GM23338 (cell line): ENCODE measurements at regions not wholly inside any gene's neighbourhood (a gene's known extent, or its start where the extent isn't known, plus 50 kb on each side); places are given as distances from the start of the nearest gene placed in this dataset.

Source experiments
- ATAC-seq: fragments of 200-7000 bp; cut with Tn5 transposase; 3 replicates; pipeline ENCODE4 v1.9.1; 2020
- DNase-seq: peaks from one replicate; pipeline ENCODE4 v3.0.0-alpha.2; 2015; ENCODE audit warnings: low spot score
- H2AFZ ChIP-seq: fragments of 200-600 bp; sonication (generic); 2 replicates; pipeline ENCODE4 v1.8.0; 2016; ENCODE audit warnings: antibody characterized with exemption, mild to moderate bottlenecking, moderate library complexity
- H3F3A ChIP-seq: fragments of 200-600 bp; sonication (generic); replicated peaks from 2 replicates; pipeline ENCODE4 v1.8.0; 2017; ENCODE audit warnings: antibody characterized with exemption, mixed run types, low read depth
- H3K27ac ChIP-seq: fragments of 200-600 bp; sonication (generic); 2 replicates; pipeline ENCODE4 v1.6.1; 2016; ENCODE audit warnings: low read depth
- H3K27me3 ChIP-seq: fragments of 200-600 bp; sonication (generic); 2 replicates; pipeline ENCODE4 v1.8.0; 2016; ENCODE audit warnings: mild to moderate bottlenecking, mixed run types, moderate library complexity; ENCODE audit not compliant: insufficient read depth
- H3K36me3 ChIP-seq: fragments of 200-600 bp; sonication (generic); 2 replicates; pipeline ENCODE4 v1.8.0; 2016; ENCODE audit warnings: mild to moderate bottlenecking; ENCODE audit not compliant: insufficient read depth
- H3K4me1 ChIP-seq: fragments of 200-600 bp; sonication (generic); 2 replicates; pipeline ENCODE4 v1.8.0; 2016; ENCODE audit warnings: mild to moderate bottlenecking, moderate library complexity; ENCODE audit not compliant: insufficient read depth
- H3K4me2 ChIP-seq: fragments of 200-600 bp; sonication (generic); 2 replicates; pipeline ENCODE4 v1.7.1; 2017; ENCODE audit warnings: mixed run types
- H3K4me3 ChIP-seq: fragments of 200-600 bp; sonication (generic); 2 replicates; pipeline ENCODE4 v1.6.1; 2016; ENCODE audit warnings: mixed run types
- H3K79me2 ChIP-seq: fragments of 200-600 bp; sonication (generic); replicated peaks from 2 replicates; pipeline ENCODE4 v1.8.0; 2017; ENCODE audit warnings: mild to moderate bottlenecking; ENCODE audit not compliant: insufficient read depth
- H3K9me2 ChIP-seq: fragments of 200-600 bp; sonication (generic); 2 replicates; pipeline ENCODE4 v1.8.0; 2017; ENCODE audit not compliant: insufficient read depth
- H4K20me1 ChIP-seq: fragments of 200-600 bp; sonication (generic); replicated peaks from 2 replicates; pipeline ENCODE4 v1.8.0; 2017; ENCODE audit warnings: mild to moderate bottlenecking; ENCODE audit not compliant: insufficient read depth
- H3K27ac Mint-ChIP-seq: 2 replicates; pipeline ENCODE4 v1.8.0; 2020; ENCODE audit warnings: inconsistent platforms, mild to moderate bottlenecking, moderate library complexity, mixed read lengths
- H3K27me3 Mint-ChIP-seq: 3 replicates; pipeline ENCODE4 v1.8.0; 2022; ENCODE audit warnings: low read depth, mild to moderate bottlenecking, moderate library complexity, mixed read lengths, inconsistent platforms; ENCODE audit not compliant: insufficient read depth, poor library complexity
- H3K36me3 Mint-ChIP-seq: 3 replicates; pipeline ENCODE4 v1.8.0; 2021; ENCODE audit warnings: low read depth, mild to moderate bottlenecking, inconsistent platforms, moderate library complexity, mixed read lengths
- H3K4me1 Mint-ChIP-seq: 3 replicates; pipeline ENCODE4 v1.8.0; 2020; ENCODE audit warnings: mild to moderate bottlenecking, inconsistent platforms, mixed read lengths
- H3K4me3 Mint-ChIP-seq: 3 replicates; pipeline ENCODE4 v1.8.0; 2021; ENCODE audit warnings: moderate library complexity, mild to moderate bottlenecking, inconsistent platforms, mixed read lengths
- H3K9me3 Mint-ChIP-seq: 3 replicates; pipeline ENCODE4 v1.8.0; 2020; ENCODE audit warnings: moderate library complexity, mild to moderate bottlenecking, inconsistent platforms, mixed read lengths
- CTCF ChIP-seq, 2 experiments: fragments of 200-600 bp in 1 of 2; sonication (generic) in 1 of 2; conservative IDR thresholded peaks; 2 replicates each; pipeline versions ENCODE4 v1.5.1 to v1.6.1; 2016 to 2017; ENCODE audit warnings: antibody characterized with exemption in 2 of 2, low read depth in 2 of 2, mild to moderate bottlenecking in 2 of 2, moderate library complexity in 1 of 2
- ETS1 ChIP-seq: IDR thresholded peaks from 2 replicates; pipeline ENCODE4 v1.6.1; 2016; ENCODE audit warnings: antibody characterized with exemption
- EZH2 ChIP-seq: fragments of 200-600 bp; sonication (generic); IDR thresholded peaks from one replicate; pipeline ENCODE4 v1.8.0; 2017; ENCODE audit warnings: antibody characterized with exemption, mild to moderate bottlenecking, low read depth; ENCODE audit not compliant: unreplicated experiment
- ZNF462 ChIP-seq: fragments of 250-450 bp; sonication (Bioruptor Pico); IDR thresholded peaks from 2 replicates; pipeline ENCODE4 v1.5.0; 2020; ENCODE audit warnings: mild to moderate bottlenecking, moderate library complexity

- no peaks in the 10 kb centered on the region for H3K36me3 ChIP-seq
- Mint-ChIP-seq H3K9me3 (no peaks in the 10 kb centered on the region; the same call in 1 of the 3 replicates), H3K36me3 (no peaks in the 10 kb centered on the region), H3K4me1 (no peaks in the 10 kb centered on the region), H3K4me3 (no peak overlapping the region), H3K27me3 (no peaks in the 10 kb centered on the region), H3K27ac (no peak overlapping the region)
- H3F3A ChIP-seq = no peaks in the 10 kb centered on the region
- TF ChIP-seq ETS1 = no peak
- no peak for TF ChIP-seq CTCF (conservative IDR thresholded peaks at IDR 0.05; ENCODE audit: low read depth in 2 of 2)
- TF ChIP-seq EZH2 = no peak
- no peak for TF ChIP-seq ZNF462 (CRISPR knock-in tag)
- no peak overlapping the region for H3K4me2 ChIP-seq
- ATAC-seq (no peak), DNase-seq (no peak)
- H3K79me2 ChIP-seq = no peaks in the 10 kb centered on the region
- no peaks in the 10 kb centered on the region for H4K20me1 ChIP-seq
- H3K4me1 ChIP-seq = no peaks in the 10 kb centered on the region
- no peaks in the 10 kb centered on the region for H3K9me2 ChIP-seq
- no peak overlapping the region for H3K27ac ChIP-seq
- H3K4me3 ChIP-seq = no peak overlapping the region
- no peaks in the 10 kb centered on the region for H3K27me3 ChIP-seq
- no peak overlapping the region for H2AFZ ChIP-seq
These were observed 321.3 kb downstream of the PID1 start for GRCh38 chr2:228949831-228950230.
